ENCODE measurements at regions not wholly inside any gene's neighbourhood (a gene's known extent, or its start where the extent isn't known, plus 50 kb on each side); places are given as distances from the start of the nearest gene placed in this dataset.
A peak's percentile ranks its signal among the peaks of the same experiment; 100 is the strongest.

DNA sequence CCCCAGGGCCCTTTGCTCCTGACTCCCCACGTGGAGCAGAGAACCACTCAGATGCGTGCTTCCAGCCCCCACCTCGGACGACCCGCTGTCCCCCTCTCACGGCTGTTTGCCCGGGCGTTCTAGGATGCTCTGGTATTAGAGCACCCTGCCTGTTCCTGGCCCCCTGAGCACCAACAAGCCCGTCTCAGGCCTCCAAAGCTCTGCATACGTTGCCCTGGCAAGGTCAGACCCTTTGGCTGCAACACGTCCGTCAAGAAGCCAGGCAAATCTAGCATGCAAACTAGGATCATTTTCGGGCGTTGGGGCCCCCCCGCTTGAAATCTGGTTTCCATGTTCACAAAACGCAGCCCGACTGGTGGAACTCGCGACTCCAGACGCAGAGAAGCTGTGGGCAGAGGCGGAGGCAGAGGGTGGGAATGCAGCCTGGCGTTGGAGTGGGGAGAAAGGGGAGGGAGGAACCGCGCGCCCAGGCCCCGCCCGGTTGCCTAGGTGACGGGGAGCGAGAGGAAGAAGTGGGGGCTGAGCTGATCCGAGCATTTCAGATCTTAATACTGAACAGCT, 86.2 kb upstream of the PIAS1 start:
- POLR2A ChIA-PET (ENCODE audit: unreplicated experiment): no interaction called here
- no peaks in the 10 kb centered on the region for H3K36me3 ChIP-seq (ENCODE audit: low read depth)
- peak in 1 of 2 experiments; percentile 43 for DNase-seq
- no peaks in the 10 kb centered on the region for H3K4me1 ChIP-seq (replicated peaks; ENCODE audit: insufficient read depth)
- no peaks in the 10 kb centered on the region for H3F3A ChIP-seq (ENCODE audit: insufficient read depth, low read depth)
- no peaks in the 10 kb centered on the region; the same call in 1 of the 2 replicates for H3K9me2 ChIP-seq (ENCODE audit: insufficient read depth)
- no peak overlapping the region for H3K4me2 ChIP-seq
- CTCF ChIA-PET: no interaction called here
- no TSS peak for BruUV-seq (replicated peaks)
- no peaks in the 10 kb centered on the region for H3K9me3 ChIP-seq (ENCODE audit: insufficient read depth, low read depth)
- H2AFZ ChIP-seq: no peak overlapping the region
- H4K20me1 ChIP-seq (ENCODE audit: insufficient read depth): no peaks in the 10 kb centered on the region
- no peaks in the 10 kb centered on the region for H3K27me3 ChIP-seq (ENCODE audit: insufficient read depth, low read depth)
- H3K79me2 ChIP-seq (ENCODE audit: low read depth): no peaks in the 10 kb centered on the region
- TF ChIP-seq EZH2 (IDR thresholded peaks at IDR 0.05; ENCODE audit: low read depth): no peak
- TF ChIP-seq, protein P1, sequence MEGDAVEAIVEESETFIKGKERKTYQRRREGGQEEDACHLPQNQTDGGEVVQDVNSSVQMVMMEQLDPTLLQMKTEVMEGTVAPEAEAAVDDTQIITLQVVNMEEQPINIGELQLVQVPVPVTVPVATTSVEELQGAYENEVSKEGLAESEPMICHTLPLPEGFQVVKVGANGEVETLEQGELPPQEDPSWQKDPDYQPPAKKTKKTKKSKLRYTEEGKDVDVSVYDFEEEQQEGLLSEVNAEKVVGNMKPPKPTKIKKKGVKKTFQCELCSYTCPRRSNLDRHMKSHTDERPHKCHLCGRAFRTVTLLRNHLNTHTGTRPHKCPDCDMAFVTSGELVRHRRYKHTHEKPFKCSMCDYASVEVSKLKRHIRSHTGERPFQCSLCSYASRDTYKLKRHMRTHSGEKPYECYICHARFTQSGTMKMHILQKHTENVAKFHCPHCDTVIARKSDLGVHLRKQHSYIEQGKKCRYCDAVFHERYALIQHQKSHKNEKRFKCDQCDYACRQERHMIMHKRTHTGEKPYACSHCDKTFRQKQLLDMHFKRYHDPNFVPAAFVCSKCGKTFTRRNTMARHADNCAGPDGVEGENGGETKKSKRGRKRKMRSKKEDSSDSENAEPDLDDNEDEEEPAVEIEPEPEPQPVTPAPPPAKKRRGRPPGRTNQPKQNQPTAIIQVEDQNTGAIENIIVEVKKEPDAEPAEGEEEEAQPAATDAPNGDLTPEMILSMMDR (conservative IDR thresholded peaks at IDR 0.05): no peak
- H3K4me3 ChIP-seq: no peak overlapping the region
- intact Hi-C loops (cut with micrococcal nuclease; ENCODE audit: unreplicated experiment): no loop called here
- no peak overlapping the region for H3K27ac ChIP-seq

DNA sequence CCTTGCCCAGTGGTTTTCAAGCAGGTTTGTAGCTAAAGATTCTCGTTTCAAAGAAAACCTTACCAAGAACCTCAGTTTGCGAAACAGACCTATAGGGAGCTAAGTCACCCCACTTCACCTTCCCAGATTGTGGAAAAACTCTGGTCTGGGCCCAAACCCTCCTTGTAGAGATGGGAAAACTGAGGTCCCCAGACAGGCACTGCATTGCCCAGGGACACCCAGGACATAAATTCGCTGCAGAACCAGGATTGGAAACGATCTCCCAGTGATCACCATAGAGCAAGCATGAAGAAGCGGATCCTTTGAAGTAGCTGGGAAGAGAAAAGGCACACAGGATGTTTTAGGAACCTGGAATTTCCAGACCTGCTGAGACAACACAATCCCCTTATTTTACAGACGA, 85.6 kb upstream of the PIAS1 start:
- H3K27ac ChIP-seq: no peak overlapping the region
- BruUV-seq (replicated peaks): no TSS peak
- ChIA-PET POLR2A (ENCODE audit: unreplicated experiment) (no interaction called here), CTCF (no interaction called here)
- no peak overlapping the region for H3K4me2 ChIP-seq
- H3K27me3 ChIP-seq (ENCODE audit: insufficient read depth, low read depth): no peaks in the 10 kb centered on the region
- H4K20me1 ChIP-seq (ENCODE audit: insufficient read depth): no peaks in the 10 kb centered on the region
- DNase-seq: no peak
- TF ChIP-seq, protein P1 (conservative IDR thresholded peaks at IDR 0.05): no peak
- TF ChIP-seq EZH2 (IDR thresholded peaks at IDR 0.05; ENCODE audit: low read depth): no peak
- no peaks in the 10 kb centered on the region for H3K36me3 ChIP-seq (ENCODE audit: low read depth)
- H3K9me3 ChIP-seq (ENCODE audit: insufficient read depth, low read depth): no peaks in the 10 kb centered on the region
- no peaks in the 10 kb centered on the region for H3K4me1 ChIP-seq (replicated peaks; ENCODE audit: insufficient read depth)
- H3K9me2 ChIP-seq (ENCODE audit: insufficient read depth): no peaks in the 10 kb centered on the region; the same call in 1 of the 2 replicates
- no peaks in the 10 kb centered on the region for H3F3A ChIP-seq (ENCODE audit: insufficient read depth, low read depth)
- no peaks in the 10 kb centered on the region for H3K79me2 ChIP-seq (ENCODE audit: low read depth)
- no peak overlapping the region for H2AFZ ChIP-seq
- H3K4me3 ChIP-seq: no peak overlapping the region
- intact Hi-C loops (cut with micrococcal nuclease; ENCODE audit: unreplicated experiment): no loop called here

DNA sequence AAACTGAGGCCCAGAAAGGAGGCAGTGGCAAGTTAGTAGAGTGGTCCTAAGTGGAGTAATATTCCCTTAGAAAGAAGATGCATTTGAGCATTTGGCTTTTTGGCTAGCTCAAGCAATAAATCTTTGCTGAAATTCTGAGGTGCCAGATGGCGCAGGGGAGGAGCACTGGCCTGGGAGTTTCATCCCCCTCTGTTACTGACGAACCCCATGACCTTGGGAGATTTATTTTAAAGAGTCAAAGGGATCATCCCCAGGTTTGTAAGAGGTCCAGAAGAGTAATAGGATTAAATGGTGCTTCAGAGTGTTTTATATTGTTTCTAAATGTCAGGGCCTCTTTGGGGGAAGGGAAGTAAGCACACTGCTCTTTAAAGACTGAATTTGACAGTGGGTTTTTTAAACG, 85.1 kb upstream of the PIAS1 start:
- Histone ChIP-seq H4K20me1 (ENCODE audit: insufficient read depth) (no peaks in the 10 kb centered on the region), H3K4me1 (replicated peaks; ENCODE audit: insufficient read depth) (no peaks in the 10 kb centered on the region), H3K4me2 (no peak overlapping the region), H3K79me2 (ENCODE audit: low read depth) (no peaks in the 10 kb centered on the region), H3K27me3 (ENCODE audit: insufficient read depth, low read depth) (no peaks in the 10 kb centered on the region), H3K27ac (no peak overlapping the region), H2AFZ (no peak overlapping the region), H3K36me3 (ENCODE audit: low read depth) (no peaks in the 10 kb centered on the region), H3K4me3 (no peak overlapping the region), H3K9me2 (ENCODE audit: insufficient read depth) (no peaks in the 10 kb centered on the region; the same call in 1 of the 2 replicates), H3K9me3 (ENCODE audit: insufficient read depth, low read depth) (no peaks in the 10 kb centered on the region), H3F3A (ENCODE audit: insufficient read depth, low read depth) (no peaks in the 10 kb centered on the region)
- intact Hi-C loops (cut with micrococcal nuclease; ENCODE audit: unreplicated experiment): no loop called here
- CTCF ChIA-PET: no interaction called here
- TF ChIP-seq, protein P1 (conservative IDR thresholded peaks at IDR 0.05): no peak
- TF ChIP-seq EZH2 (IDR thresholded peaks at IDR 0.05; ENCODE audit: low read depth): no peak
- BruUV-seq (replicated peaks): no TSS peak
- POLR2A ChIA-PET (ENCODE audit: unreplicated experiment): no interaction called here
- DNase-seq: no peak
